IPS-18a (cell line): ENCODE measurements at regions not wholly inside any gene's neighbourhood (a gene's known extent, or its start where the extent isn't known, plus 50 kb on each side); places are given as distances from the start of the nearest gene placed in this dataset.

ENCODE experiments used
- H3K27ac ChIP-seq: one replicate; pipeline ENCODE4 v1.5.1; 2013; ENCODE audit warnings: low read length
- H3K27me3 ChIP-seq: one replicate; pipeline ENCODE4 v1.6.1; 2013; ENCODE audit warnings: mild to moderate bottlenecking, low read length; ENCODE audit not compliant: control insufficient read depth, insufficient read depth
- H3K36me3 ChIP-seq: one replicate; pipeline ENCODE4 v1.6.1; 2013; ENCODE audit warnings: low read depth, low read length; ENCODE audit not compliant: control insufficient read depth
- H3K4me1 ChIP-seq: one replicate; pipeline ENCODE4 v1.6.1; 2013; ENCODE audit warnings: low read depth, low read length; ENCODE audit not compliant: control insufficient read depth
- H3K4me3 ChIP-seq: one replicate; pipeline ENCODE4 v1.5.1; 2013; ENCODE audit warnings: low read length
- H3K9ac ChIP-seq: one replicate; pipeline ENCODE4 v1.6.1; 2013; ENCODE audit warnings: mild to moderate bottlenecking, low read length, moderate library complexity
- H3K9me3 ChIP-seq: one replicate; pipeline ENCODE4 v1.6.1; 2013; ENCODE audit warnings: low read depth, low read length; ENCODE audit not compliant: control insufficient read depth

DNA sequence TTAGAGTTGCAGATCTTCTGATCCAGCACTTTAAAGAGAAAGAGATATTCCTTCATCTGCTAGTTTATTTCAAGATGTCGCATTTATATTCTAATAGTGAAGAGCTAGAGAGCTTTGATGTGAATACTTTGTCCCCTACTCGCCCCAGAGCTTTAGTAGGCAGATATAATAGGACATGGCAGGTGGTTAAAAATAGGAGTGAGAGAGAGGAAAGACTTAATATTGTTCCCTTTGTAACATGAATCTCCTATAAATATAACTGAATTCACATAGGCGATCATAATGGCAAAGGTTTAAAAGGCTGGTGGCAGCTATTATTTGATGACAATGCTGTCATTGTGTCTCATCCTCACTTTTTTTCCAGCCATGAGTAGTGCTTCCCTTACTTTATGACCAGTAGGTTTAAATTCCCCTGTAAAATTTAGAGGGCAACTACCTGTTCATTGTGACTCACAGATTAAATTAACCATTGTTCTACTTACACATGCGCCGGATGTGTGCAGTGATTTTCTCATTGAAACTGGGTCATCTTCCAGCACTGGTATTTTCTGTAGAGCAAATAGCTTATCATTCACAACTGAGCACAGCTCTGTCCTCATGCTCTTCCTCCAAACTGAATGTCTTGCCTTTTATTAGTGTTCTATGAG lies 906.7 kb upstream of the CELF2 start:
- no peak overlapping the region for H3K4me3 ChIP-seq
- no peaks in the 10 kb centered on the region for H3K9me3 ChIP-seq
- H3K27me3 ChIP-seq, result no peaks in the 10 kb centered on the region
- no peaks in the 10 kb centered on the region for H3K4me1 ChIP-seq
- no peak overlapping the region for H3K27ac ChIP-seq
- no peak overlapping the region for H3K9ac ChIP-seq
- no peaks in the 10 kb centered on the region for H3K36me3 ChIP-seq

- no peaks in the 10 kb centered on the region for H3K9me3 ChIP-seq
- H3K9ac ChIP-seq, result no peak overlapping the region
- no peak overlapping the region for H3K4me3 ChIP-seq
- no peaks in the 10 kb centered on the region for H3K27me3 ChIP-seq
- H3K27ac ChIP-seq, result no peak overlapping the region
- H3K36me3 ChIP-seq, result no peaks in the 10 kb centered on the region
- no peaks in the 10 kb centered on the region for H3K4me1 ChIP-seq
Observed at GRCh38 chr10:10118131-10118530, 899.5 kb upstream of the CELF2 start.

DNA sequence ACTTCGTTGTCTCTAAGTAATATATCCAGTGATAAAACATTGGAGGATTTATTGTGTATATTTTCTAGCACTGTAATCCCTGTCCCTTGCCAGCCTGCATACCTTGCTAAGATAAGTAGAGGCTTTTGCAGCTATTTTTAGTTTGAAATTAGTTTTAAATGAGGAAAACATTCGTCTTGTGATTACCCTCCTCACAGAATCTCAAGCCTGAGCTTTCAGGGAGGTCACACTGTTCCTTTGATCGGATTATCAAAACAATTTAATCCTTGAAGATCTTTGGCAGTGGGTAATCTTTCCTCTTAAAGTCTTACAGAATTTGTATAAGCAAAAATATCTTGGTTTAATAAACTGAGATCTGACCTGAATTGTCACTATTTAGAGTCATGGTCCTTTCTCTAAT lies 897.0 kb upstream of the CELF2 start:
- Histone ChIP-seq H3K4me1 (no peaks in the 10 kb centered on the region), H3K27ac (no peak overlapping the region), H3K9ac (no peak overlapping the region), H3K4me3 (no peak overlapping the region), H3K9me3 (no peaks in the 10 kb centered on the region), H3K27me3 (no peaks in the 10 kb centered on the region), H3K36me3 (no peaks in the 10 kb centered on the region)

DNA sequence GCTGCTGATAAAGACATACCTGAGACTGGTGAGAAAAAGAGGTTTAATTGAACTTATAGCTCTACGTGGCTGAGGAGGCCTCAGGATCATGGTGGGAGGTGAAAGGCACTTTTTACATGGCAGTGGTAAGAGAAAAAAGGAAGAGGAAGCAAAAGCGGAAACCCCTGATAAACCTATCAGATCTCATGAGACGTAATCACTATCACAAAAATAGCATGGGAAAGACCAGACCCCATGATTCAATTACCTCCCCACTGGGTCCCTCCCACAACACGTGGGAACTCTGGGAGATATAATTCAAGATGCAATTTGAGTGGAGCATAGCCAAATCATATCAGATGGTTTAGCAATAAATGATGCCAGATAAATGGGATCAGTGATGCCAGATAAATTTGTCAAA lies 892.0 kb upstream of the CELF2 start:
- Histone ChIP-seq H3K36me3 (no peaks in the 10 kb centered on the region), H3K9ac (no peak overlapping the region), H3K9me3 (no peaks in the 10 kb centered on the region), H3K27ac (no peak overlapping the region), H3K27me3 (no peaks in the 10 kb centered on the region), H3K4me3 (no peak overlapping the region), H3K4me1 (no peaks in the 10 kb centered on the region)

GRCh38 chr10:10126218-10126617 lies 891.5 kb upstream of the CELF2 start:
- no peak overlapping the region for H3K27ac ChIP-seq
- H3K4me1 ChIP-seq, result no peaks in the 10 kb centered on the region
- H3K27me3 ChIP-seq, result no peaks in the 10 kb centered on the region
- no peak overlapping the region for H3K4me3 ChIP-seq
- no peaks in the 10 kb centered on the region for H3K9me3 ChIP-seq
- H3K9ac ChIP-seq, result no peak overlapping the region
- H3K36me3 ChIP-seq, result no peaks in the 10 kb centered on the region

GRCh38 chr10:10128387-10128786 lies 889.3 kb upstream of the CELF2 start:
- Histone ChIP-seq H3K9me3 (no peaks in the 10 kb centered on the region), H3K27me3 (no peaks in the 10 kb centered on the region), H3K36me3 (no peaks in the 10 kb centered on the region), H3K4me3 (no peak overlapping the region), H3K27ac (no peak overlapping the region), H3K4me1 (no peaks in the 10 kb centered on the region), H3K9ac (no peak overlapping the region)

GRCh38 chr10:10130686-10131085 lies 887.0 kb upstream of the CELF2 start:
- no peaks in the 10 kb centered on the region for H3K36me3 ChIP-seq
- H3K27ac ChIP-seq, result no peak overlapping the region
- no peak overlapping the region for H3K4me3 ChIP-seq
- H3K27me3 ChIP-seq, result no peaks in the 10 kb centered on the region
- no peaks in the 10 kb centered on the region for H3K4me1 ChIP-seq
- no peaks in the 10 kb centered on the region for H3K9me3 ChIP-seq
- H3K9ac ChIP-seq, result no peak overlapping the region

GRCh38 chr10:10132009-10132408 lies 885.7 kb upstream of the CELF2 start:
- Histone ChIP-seq H3K4me1 (no peaks in the 10 kb centered on the region), H3K27me3 (no peaks in the 10 kb centered on the region), H3K9ac (no peak overlapping the region), H3K9me3 (no peaks in the 10 kb centered on the region), H3K27ac (no peak overlapping the region), H3K4me3 (no peak overlapping the region), H3K36me3 (no peaks in the 10 kb centered on the region)

DNA sequence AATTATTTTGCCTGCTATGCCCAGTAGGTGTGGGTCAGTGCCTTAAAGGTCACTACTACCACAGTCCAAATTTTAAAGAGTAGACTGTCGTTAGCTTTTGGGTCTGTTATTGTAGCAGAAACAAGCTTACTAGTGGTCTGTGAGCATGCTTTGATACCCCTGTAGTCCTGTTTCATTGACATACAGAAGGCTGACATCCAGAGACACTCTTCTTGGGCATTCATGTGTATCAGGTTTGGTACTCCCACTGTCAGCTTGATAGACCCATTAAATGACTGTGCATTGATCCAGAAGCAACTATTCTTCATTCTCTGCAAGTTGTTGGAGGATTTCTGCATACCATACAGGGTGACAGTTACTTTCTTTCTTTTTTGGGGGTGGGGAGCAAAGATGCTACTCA lies 884.4 kb upstream of the CELF2 start:
- Histone ChIP-seq H3K36me3 (no peaks in the 10 kb centered on the region), H3K27ac (no peak overlapping the region), H3K9ac (no peak overlapping the region), H3K4me3 (no peak overlapping the region), H3K9me3 (no peaks in the 10 kb centered on the region), H3K27me3 (no peaks in the 10 kb centered on the region), H3K4me1 (no peaks in the 10 kb centered on the region)

GRCh38 chr10:10138685-10139084 lies 879.0 kb upstream of the CELF2 start:
- no peaks in the 10 kb centered on the region for H3K27me3 ChIP-seq

GRCh38 chr10:10141782-10142382 lies 875.8 kb upstream of the CELF2 start:
- no peaks in the 10 kb centered on the region for H3K36me3 ChIP-seq
- H3K27ac ChIP-seq, result no peak overlapping the region
- no peak overlapping the region for H3K4me3 ChIP-seq
- no peak overlapping the region for H3K9ac ChIP-seq
- H3K9me3 ChIP-seq, result no peaks in the 10 kb centered on the region
- H3K27me3 ChIP-seq, result no peaks in the 10 kb centered on the region
- peaks cover 5% of the 10 kb centered on the region for H3K4me1 ChIP-seq

More at GRCh38 chr10:10138685-10139084, 879.0 kb upstream of the CELF2 start:
- H3K27ac ChIP-seq, result no peak overlapping the region
- no peak overlapping the region for H3K9ac ChIP-seq
- H3K9me3 ChIP-seq, result no peaks in the 10 kb centered on the region
- H3K4me3 ChIP-seq, result no peak overlapping the region
- H3K4me1 ChIP-seq, result peaks cover 5% of the 10 kb centered on the region
- H3K36me3 ChIP-seq, result no peaks in the 10 kb centered on the region

DNA sequence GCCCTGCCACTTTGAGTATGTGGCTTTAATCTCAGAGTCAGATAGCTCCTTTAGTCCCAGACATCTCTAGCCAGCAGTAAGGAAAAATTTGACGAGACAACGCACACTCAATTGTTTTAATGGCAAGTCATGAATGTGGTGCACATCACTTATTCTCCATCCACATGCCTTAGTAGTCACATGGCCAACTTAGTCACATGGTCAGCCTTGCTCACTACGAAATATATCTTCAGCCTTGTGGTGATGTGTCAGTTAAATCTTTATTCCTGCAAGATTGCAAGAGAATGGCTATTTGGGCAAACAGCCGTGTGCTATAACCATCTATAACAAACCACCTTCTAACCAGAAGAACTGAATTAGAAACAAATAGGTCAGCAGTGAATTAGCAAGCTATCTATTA lies 871.1 kb upstream of the CELF2 start:
- Histone ChIP-seq H3K9ac (no peak overlapping the region), H3K27ac (no peak overlapping the region), H3K4me1 (peaks cover 5% of the 10 kb centered on the region), H3K36me3 (no peaks in the 10 kb centered on the region), H3K9me3 (no peaks in the 10 kb centered on the region), H3K27me3 (no peaks in the 10 kb centered on the region), H3K4me3 (no peak overlapping the region)
